Stimulated activated naive CD8-positive, alpha-beta T cell treated with anti-CD3 and anti-CD28 coated beads, Interleukin-15, Interleukin-2, amounts not matched to agents 100 U/mL and 50 U/mL, for 24 hours (primary cell): ENCODE measurements at regions not wholly inside any gene's neighbourhood (a gene's known extent, or its start where the extent isn't known, plus 50 kb on each side); places are given as distances from the start of the nearest gene placed in this dataset.

Experiments
- ATAC-seq: fragments of 150-1000 bp; cut with Tn5 transposase; one replicate; pipeline ENCODE4 v1.10.0; 2021
- DNase-seq: peaks from one replicate; pipeline ENCODE4 v3.0.0; 2021

GRCh38 chr2:204436230-204436629 lies 109.0 kb upstream of the PARD3B start:
- ATAC-seq (no peak), DNase-seq (no peak)

GRCh38 chr2:204437408-204437807 lies 107.9 kb upstream of the PARD3B start:
- DNase-seq (no peak), ATAC-seq (no peak)

- no peak for ATAC-seq
Observed at GRCh38 chr2:204437815-204438756, 107.2 kb upstream of the PARD3B start.

GRCh38 chr2:204441316-204441715 lies 104.0 kb upstream of the PARD3B start:
- DNase-seq (no peak), ATAC-seq (no peak)

More at GRCh38 chr2:204437815-204438756, 107.2 kb upstream of the PARD3B start:
- no peak for DNase-seq

GRCh38 chr2:204445149-204445548 lies 100.1 kb upstream of the PARD3B start:
- DNase-seq: no peak
- ATAC-seq: no peak

- ATAC-seq (no peak), DNase-seq (no peak)
Observed at GRCh38 chr2:204447722-204448121, 97.6 kb upstream of the PARD3B start.

- ATAC-seq (no peak), DNase-seq (no peak)
Observed at GRCh38 chr2:204449977-204450376, 95.3 kb upstream of the PARD3B start.

GRCh38 chr2:204451766-204452165 lies 93.5 kb upstream of the PARD3B start:
- ATAC-seq (no peak), DNase-seq (no peak)

- no peak for ATAC-seq
- no peak for DNase-seq
Observed at GRCh38 chr2:204452464-204453023, 92.7 kb upstream of the PARD3B start.

GRCh38 chr2:204453730-204454167 lies 91.5 kb upstream of the PARD3B start:
- DNase-seq: no peak
- ATAC-seq: no peak

GRCh38 chr2:204454672-204455380 lies 90.4 kb upstream of the PARD3B start:
- DNase-seq (no peak), ATAC-seq (no peak)

GRCh38 chr2:204468746-204469429 lies 76.4 kb upstream of the PARD3B start:
- ATAC-seq (no peak), DNase-seq (no peak)

GRCh38 chr2:204470178-204470620 lies 75.1 kb upstream of the PARD3B start:
- ATAC-seq: no peak

GRCh38 chr2:204470621-204471196 lies 74.6 kb upstream of the PARD3B start:
- ATAC-seq: no peak
- DNase-seq: no peak

More at GRCh38 chr2:204470178-204470620, 75.1 kb upstream of the PARD3B start:
- DNase-seq: no peak

- no peak for DNase-seq
- no peak for ATAC-seq
Observed at GRCh38 chr2:204472375-204472774, 72.9 kb upstream of the PARD3B start.

GRCh38 chr2:204473224-204473623 lies 72.1 kb upstream of the PARD3B start:
- no peak for ATAC-seq
- no peak for DNase-seq

- ATAC-seq: no peak
- DNase-seq: no peak
Observed at GRCh38 chr2:204475399-204475798, 69.9 kb upstream of the PARD3B start.

GRCh38 chr2:204477358-204477950 lies 67.8 kb upstream of the PARD3B start:
- ATAC-seq (no peak), DNase-seq (no peak)

- ATAC-seq (no peak), DNase-seq (peak; percentile 5)
Observed at GRCh38 chr2:204479557-204479956, 65.7 kb upstream of the PARD3B start.

GRCh38 chr2:204480676-204481075 lies 64.6 kb upstream of the PARD3B start:
- DNase-seq: no peak
- no peak for ATAC-seq

- ATAC-seq: no peak
- DNase-seq: no peak
Observed at GRCh38 chr2:204483608-204484081, 61.6 kb upstream of the PARD3B start.
